LNCAP (cell line): ENCODE measurements at regions not wholly inside any gene's neighbourhood (a gene's known extent, or its start where the extent isn't known, plus 50 kb on each side); places are given as distances from the start of the nearest gene placed in this dataset.

Experiments
- CTCF ChIP-seq: fragments of 450-650 bp; IDR thresholded peaks from 2 replicates; pipeline ENCODE4 v1.5.1; 2017; ENCODE audit warnings: mild to moderate bottlenecking

DNA sequence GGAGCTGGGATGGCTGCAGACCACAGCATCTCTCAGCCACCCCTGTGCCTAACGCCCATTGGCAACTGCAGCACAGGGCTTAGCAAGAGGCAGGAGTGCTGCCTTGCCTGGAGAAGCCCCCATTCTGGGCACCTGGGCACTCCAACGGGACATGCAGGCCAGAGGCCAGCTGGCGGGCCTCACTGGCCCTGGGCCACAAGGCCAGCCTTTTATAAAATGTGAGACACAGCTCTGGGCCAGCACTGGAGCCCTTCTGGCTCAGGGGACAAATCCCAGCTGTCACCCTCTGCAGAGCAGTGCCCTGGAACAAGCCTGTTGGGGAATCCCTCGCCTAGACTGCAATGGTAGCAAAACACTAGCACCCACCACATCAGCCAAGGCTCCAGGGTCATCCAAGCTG, 171.8 kb downstream of the WSCD1 start:
- TF ChIP-seq CTCF, result no peak

DNA sequence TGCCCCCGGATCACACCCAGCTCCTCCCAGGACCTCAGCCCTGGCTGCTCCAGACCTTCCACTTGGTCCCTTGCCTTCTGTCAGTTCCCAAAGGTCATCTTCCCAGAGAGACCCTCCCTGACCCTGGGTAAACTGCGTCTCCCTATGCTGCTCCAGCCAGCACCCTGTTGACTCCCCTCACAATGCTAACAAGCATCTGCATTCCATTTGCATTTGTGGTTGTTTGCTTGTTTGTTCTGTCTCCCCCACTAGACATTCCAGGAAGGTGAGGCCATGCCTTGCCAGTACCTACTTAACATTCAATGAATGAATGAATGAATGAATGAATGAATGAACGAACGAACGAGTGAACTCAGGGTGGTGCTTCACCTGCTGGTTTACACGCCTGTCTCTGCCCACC, 171.2 kb downstream of the WSCD1 start:
- TF ChIP-seq CTCF, result no peak

- TF ChIP-seq CTCF, result no peak
Measured at GRCh38 chr17:6240601-6241000, 170.4 kb downstream of the WSCD1 start.

DNA sequence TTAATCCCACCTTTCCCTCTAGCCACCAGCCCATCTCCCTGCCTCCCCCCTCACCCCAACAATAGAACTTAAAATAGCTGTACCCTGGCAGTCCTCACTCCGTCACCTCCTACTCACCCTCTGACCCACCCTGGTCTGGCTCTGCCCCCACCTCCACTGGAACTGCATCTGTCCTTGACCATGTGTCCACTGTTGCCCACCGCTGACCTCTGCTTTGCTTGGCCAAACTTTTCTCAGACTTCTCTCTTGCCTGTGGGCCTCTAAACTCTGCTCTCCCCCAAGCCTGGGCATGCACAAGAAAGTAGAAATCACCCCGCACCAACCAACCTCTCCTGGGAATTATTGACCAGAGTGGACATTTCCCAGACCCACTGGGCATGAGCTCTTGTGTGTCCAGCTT, 169.8 kb downstream of the WSCD1 start:
- TF ChIP-seq CTCF, result no peak

DNA sequence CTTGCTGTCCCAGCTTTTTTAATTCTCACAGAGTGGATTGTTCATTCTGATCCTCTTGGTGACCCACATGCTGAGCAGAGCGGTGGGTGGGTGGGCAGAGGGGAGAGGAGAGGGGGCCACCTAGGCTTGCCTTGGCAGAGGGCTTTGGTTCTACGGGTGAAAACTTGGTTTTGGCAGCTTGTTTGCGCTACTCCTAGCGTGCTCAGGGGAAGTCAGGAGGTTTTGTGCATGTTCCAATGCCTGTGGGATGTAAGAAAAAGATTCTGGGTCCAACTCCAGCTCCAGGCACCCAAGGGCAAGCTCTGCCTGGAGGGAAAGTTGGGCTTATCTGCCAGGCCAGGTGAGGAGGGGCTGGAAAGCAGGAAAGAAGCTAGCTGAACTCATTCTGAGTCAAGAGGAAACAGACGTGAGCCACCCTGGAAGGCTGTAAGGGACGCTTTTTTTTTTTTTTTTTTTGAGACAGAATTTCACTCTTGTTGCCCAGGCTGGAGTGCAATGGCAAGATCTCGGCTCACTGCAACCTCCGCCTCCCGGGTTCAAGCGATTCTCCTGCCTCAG, 169.1 kb downstream of the WSCD1 start:
- TF ChIP-seq CTCF, result no peak

GRCh38 chr17:6233856-6234255, 163.7 kb downstream of the WSCD1 start:
- no peak for TF ChIP-seq CTCF

GRCh38 chr17:6233339-6233738, 163.2 kb downstream of the WSCD1 start:
- no peak for TF ChIP-seq CTCF

- TF ChIP-seq CTCF, result no peak
Measured at GRCh38 chr17:6232732-6233101, 162.5 kb downstream of the WSCD1 start.
